Right atrium auricular region (tissue), 2 donors: ENCODE measurements at regions not wholly inside any gene's neighbourhood (a gene's known extent, or its start where the extent isn't known, plus 50 kb on each side); places are given as distances from the start of the nearest gene placed in this dataset.

Source experiments
- DNase-seq: peaks from one replicate; pipeline ENCODE4 v3.0.0-alpha.2; 2019; ENCODE audit warnings: low spot score
- H3K27ac ChIP-seq, 2 donors: fragments of 200-600 bp; sonication (generic); 1 replicate in 1 of 2; 2 replicates in 1 of 2; pipeline ENCODE4 v1.5.1; 2016 to 2019
- H3K27me3 ChIP-seq, 2 donors: fragments of 200-600 bp; sonication (generic); one replicate each; pipeline versions ENCODE4 v1.5.1 to v1.6.0; 2017 to 2019
- H3K36me3 ChIP-seq: fragments of 200-600 bp; sonication (generic); one replicate; pipeline ENCODE4 v1.5.1; 2016
- H3K4me1 ChIP-seq, 2 donors: fragments of 200-600 bp; sonication (generic); one replicate each; pipeline versions ENCODE4 v1.5.1 to v1.6.0; 2017 to 2019
- H3K4me3 ChIP-seq, 2 donors: fragments of 200-600 bp; sonication (generic); 1 replicate in 1 of 2; 2 replicates in 1 of 2; pipeline ENCODE4 v1.5.1; 2017 to 2019; ENCODE audit warnings: mild to moderate bottlenecking in 1 of 2, moderate library complexity in 1 of 2
- H3K9me3 ChIP-seq, 2 donors: fragments of 200-600 bp; sonication (generic); one replicate each; pipeline ENCODE4 v1.5.1; 2019
- TF ChIP-seq, protein P1 (sequence below), 2 donors: fragments of 200-600 bp; sonication (generic); IDR thresholded peaks; one replicate each; pipeline ENCODE4 v1.5.1; 2019; ENCODE audit warnings: antibody characterized with exemption in 2 of 2

DNA sequence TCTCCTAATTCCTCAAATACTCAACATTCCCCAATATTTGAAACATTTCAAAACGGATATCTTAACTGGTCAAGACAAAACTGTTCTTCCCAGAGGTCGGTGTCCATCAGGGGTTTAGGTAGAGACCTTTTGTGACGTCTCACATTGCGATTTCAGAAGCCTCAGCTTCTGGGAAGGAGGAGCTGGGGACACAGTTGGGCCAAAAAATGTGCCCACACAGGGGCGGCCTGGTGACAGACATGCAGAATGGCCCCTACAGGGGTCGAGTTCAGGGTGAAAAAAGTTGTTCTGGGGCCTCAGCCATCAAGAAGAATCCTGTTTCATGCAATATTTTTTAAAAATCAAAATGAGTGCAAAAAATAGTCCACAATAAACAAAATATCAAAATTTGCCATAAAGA is 108.7 kb upstream of the PFKP start:
- Histone ChIP-seq H3K9me3 (no peaks in the 10 kb centered on the region), H3K36me3 (no peaks in the 10 kb centered on the region), H3K27ac (no peak overlapping the region), H3K27me3 (no peaks in the 10 kb centered on the region), H3K4me1 (no peaks in the 10 kb centered on the region), H3K4me3 (no peak overlapping the region)
- DNase-seq, result no peak
- TF ChIP-seq, protein P1, sequence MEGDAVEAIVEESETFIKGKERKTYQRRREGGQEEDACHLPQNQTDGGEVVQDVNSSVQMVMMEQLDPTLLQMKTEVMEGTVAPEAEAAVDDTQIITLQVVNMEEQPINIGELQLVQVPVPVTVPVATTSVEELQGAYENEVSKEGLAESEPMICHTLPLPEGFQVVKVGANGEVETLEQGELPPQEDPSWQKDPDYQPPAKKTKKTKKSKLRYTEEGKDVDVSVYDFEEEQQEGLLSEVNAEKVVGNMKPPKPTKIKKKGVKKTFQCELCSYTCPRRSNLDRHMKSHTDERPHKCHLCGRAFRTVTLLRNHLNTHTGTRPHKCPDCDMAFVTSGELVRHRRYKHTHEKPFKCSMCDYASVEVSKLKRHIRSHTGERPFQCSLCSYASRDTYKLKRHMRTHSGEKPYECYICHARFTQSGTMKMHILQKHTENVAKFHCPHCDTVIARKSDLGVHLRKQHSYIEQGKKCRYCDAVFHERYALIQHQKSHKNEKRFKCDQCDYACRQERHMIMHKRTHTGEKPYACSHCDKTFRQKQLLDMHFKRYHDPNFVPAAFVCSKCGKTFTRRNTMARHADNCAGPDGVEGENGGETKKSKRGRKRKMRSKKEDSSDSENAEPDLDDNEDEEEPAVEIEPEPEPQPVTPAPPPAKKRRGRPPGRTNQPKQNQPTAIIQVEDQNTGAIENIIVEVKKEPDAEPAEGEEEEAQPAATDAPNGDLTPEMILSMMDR (IDR thresholded peaks at IDR 0.05), result no peak

DNA sequence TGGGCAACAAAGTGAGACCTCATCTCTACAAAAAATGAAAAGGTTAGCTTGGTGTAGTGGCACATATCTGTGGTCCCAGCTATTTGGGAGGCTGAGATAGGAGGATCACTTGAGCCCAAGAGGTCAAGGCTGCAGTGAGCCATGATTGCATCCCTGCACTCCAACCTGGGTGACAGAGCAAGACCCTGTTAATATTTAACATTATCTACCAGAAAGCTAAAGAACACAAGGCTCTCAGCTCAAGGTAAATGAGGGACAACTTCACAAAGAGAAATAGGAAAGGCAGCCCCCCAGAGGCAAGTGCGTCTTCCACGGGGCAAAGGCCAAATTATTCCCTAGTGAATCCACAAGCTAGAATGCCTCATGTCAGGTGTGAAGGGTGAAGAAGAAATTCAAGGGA is 109.6 kb upstream of the PFKP start:
- no peak for DNase-seq
- Histone ChIP-seq H3K27me3 (no peaks in the 10 kb centered on the region), H3K4me3 (no peak overlapping the region), H3K36me3 (no peaks in the 10 kb centered on the region), H3K9me3 (no peaks in the 10 kb centered on the region), H3K4me1 (no peaks in the 10 kb centered on the region), H3K27ac (no peak overlapping the region)
- TF ChIP-seq, protein P1 (IDR thresholded peaks at IDR 0.05), result no peak

DNA sequence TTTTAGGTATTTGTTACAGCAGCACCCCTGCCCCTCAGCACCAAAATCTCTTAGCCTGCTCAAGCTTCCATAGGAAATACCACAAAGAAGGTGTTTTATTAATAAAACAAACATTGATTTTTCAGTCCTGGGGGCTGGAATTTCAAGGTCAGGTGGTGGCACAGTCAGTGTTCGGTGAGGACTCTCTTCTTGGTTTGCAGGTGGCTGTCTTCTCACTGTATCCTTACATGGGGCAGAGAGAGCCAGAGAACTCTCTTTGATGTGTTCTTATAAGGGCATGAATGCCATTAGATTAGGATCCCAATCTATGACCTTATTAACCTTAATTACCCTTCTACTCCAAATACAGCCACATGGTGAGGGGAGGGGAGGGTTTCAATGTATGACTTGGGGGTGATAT is 112.3 kb upstream of the PFKP start:
- no peak overlapping the region for H3K4me3 ChIP-seq
- TF ChIP-seq, protein P1 (IDR thresholded peaks at IDR 0.05), result no peak

DNA sequence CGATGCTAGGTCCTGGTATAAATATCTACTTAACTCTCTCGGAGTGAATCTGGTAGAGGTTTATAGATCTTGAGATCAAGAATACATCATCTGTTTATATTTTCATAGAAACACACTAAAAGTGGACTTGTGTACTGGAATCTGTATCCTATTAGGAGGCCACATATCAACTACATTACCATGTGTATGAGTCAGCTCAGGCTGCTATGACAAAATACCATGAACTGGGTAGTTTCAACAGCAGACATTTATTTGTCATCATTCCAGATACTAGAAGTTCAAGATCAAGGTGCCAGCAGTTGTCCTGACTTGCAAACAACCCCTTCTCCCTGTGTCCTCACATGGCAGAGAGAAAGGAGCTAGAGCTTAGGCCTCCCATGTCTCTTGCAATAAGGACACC is 113.9 kb upstream of the PFKP start:
- H3K9me3 ChIP-seq, result no peaks in the 10 kb centered on the region
- H3K36me3 ChIP-seq, result no peaks in the 10 kb centered on the region
- H3K4me3 ChIP-seq, result no peak overlapping the region
- H3K27me3 ChIP-seq, result no peaks in the 10 kb centered on the region
- no peaks in the 10 kb centered on the region for H3K4me1 ChIP-seq
- H3K27ac ChIP-seq, result no peak overlapping the region
- TF ChIP-seq, protein P1 (IDR thresholded peaks at IDR 0.05), result no peak
- DNase-seq, result no peak

More for the DNA sequence above, 112.3 kb upstream of the PFKP start:
- no peaks in the 10 kb centered on the region for H3K36me3 ChIP-seq
- no peak for DNase-seq
- no peaks in the 10 kb centered on the region for H3K9me3 ChIP-seq
- H3K27me3 ChIP-seq, result no peaks in the 10 kb centered on the region
- no peak overlapping the region for H3K27ac ChIP-seq
- H3K4me1 ChIP-seq, result no peaks in the 10 kb centered on the region

DNA sequence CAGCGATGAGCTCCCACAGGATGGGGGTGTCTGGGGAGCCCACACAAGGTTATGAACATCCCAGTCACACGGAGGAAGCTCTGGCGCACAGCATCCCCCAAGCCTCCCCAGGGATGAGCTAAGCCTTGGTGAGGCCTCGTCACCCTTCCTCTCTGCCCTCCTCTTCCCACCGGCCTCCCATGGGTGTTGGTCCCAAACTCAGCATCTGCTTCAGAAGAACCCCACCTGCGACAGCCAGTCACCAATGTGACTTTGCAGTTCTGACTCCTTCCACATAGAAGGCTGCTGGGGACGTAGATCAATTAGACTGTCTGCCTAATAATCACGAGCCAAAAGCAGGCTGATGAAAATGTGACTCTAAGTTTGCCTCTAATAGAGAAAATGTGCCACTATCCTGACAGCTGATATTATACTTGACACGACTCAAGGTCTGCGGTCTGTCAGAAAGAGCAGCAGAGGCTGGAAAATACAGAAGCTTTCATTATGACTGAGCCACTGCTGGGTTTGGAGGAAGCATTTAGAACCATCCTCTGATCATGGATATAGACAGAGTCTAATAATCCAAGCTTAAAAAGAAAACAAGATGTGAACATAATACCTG is 116.0 kb upstream of the PFKP start:
- DNase-seq, result no peak
- Histone ChIP-seq H3K36me3 (no peaks in the 10 kb centered on the region), H3K4me1 (no peaks in the 10 kb centered on the region), H3K4me3 (no peak overlapping the region), H3K9me3 (no peaks in the 10 kb centered on the region), H3K27me3 (no peaks in the 10 kb centered on the region), H3K27ac (no peak overlapping the region)
- TF ChIP-seq, protein P1 (IDR thresholded peaks at IDR 0.05), result no peak

DNA sequence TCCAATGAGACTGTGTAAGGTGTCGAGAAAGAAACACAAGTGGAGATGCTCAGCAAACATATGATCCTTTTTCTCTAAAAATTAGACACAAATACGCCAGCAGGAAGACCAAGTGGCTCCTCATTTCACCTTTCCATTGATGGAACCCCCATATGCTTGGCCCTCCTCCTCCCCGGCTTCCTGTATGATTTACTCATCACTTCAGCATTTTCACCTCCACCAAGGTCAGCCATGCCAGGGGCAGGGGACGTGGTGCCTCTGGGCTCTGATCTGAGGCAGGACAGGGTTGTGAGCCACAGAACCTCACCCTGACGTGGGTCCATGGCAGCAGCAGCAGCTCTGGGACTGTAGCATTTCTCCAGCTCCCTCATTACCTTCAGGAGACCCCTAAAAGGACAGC is 116.8 kb upstream of the PFKP start:
- H3K9me3 ChIP-seq, result no peaks in the 10 kb centered on the region
- H3K27ac ChIP-seq, result no peak overlapping the region
- H3K4me3 ChIP-seq, result no peak overlapping the region
- no peak for DNase-seq
- no peaks in the 10 kb centered on the region for H3K4me1 ChIP-seq
- H3K27me3 ChIP-seq, result no peaks in the 10 kb centered on the region
- no peaks in the 10 kb centered on the region for H3K36me3 ChIP-seq
- TF ChIP-seq, protein P1 (IDR thresholded peaks at IDR 0.05), result no peak
